Osteoblast (primary cell): ENCODE measurements at regions not wholly inside any gene's neighbourhood (a gene's known extent, or its start where the extent isn't known, plus 50 kb on each side); places are given as distances from the start of the nearest gene placed in this dataset.

ENCODE experiments used
- DNase-seq: peaks from one replicate; pipeline ENCODE4 v3.0.0; 2011; ENCODE audit warnings: low spot score, mixed read lengths; ENCODE audit not compliant: insufficient read length; ENCODE audit errors: missing footprints
- H2AFZ ChIP-seq: 2 replicates; pipeline ENCODE4 v1.6.0; 2011; ENCODE audit warnings: mild to moderate bottlenecking, low read length
- H3K27ac ChIP-seq: 2 replicates; pipeline ENCODE4 v1.5.1; 2011; ENCODE audit warnings: mild to moderate bottlenecking, low read depth, low read length, moderate library complexity
- H3K27me3 ChIP-seq: 2 replicates; pipeline ENCODE4 v1.6.0; 2012; ENCODE audit warnings: mild to moderate bottlenecking, control low read depth, inconsistent platforms, low read length, moderate library complexity; ENCODE audit not compliant: insufficient read depth
- H3K36me3 ChIP-seq: 2 replicates; pipeline ENCODE4 v1.5.1; 2011; ENCODE audit warnings: mild to moderate bottlenecking, low read length, control low read depth, moderate library complexity; ENCODE audit not compliant: insufficient read depth
- H3K4me1 ChIP-seq: 2 replicates; pipeline ENCODE4 v1.5.1; 2011; ENCODE audit warnings: mild to moderate bottlenecking, low read length, control low read depth, moderate library complexity; ENCODE audit not compliant: insufficient read depth
- H3K4me2 ChIP-seq: 2 replicates; pipeline ENCODE4 v1.6.0; 2011; ENCODE audit warnings: mild to moderate bottlenecking, low read length; ENCODE audit not compliant: insufficient read depth
- H3K4me3 ChIP-seq: fragments of 200-600 bp; sonication (generic); 3 replicates; pipeline ENCODE4 v1.5.1; 2012; ENCODE audit warnings: mild to moderate bottlenecking, low read length, inconsistent platforms; ENCODE audit not compliant: insufficient read depth
- H3K79me2 ChIP-seq: 2 replicates; pipeline ENCODE4 v1.6.0; 2012; ENCODE audit warnings: mild to moderate bottlenecking, low read length, control low read depth, inconsistent platforms; ENCODE audit not compliant: insufficient read depth
- H3K9me3 ChIP-seq: 2 replicates; pipeline ENCODE4 v1.5.1; 2011; ENCODE audit warnings: low read depth, low read length, control low read depth
- H4K20me1 ChIP-seq: 2 replicates; pipeline ENCODE4 v1.6.0; 2012; ENCODE audit warnings: mild to moderate bottlenecking, low read length, control low read depth; ENCODE audit not compliant: insufficient read depth
- TF ChIP-seq, protein P1 (sequence below): IDR thresholded peaks from 2 replicates; pipeline ENCODE4 v1.5.1; 2011; ENCODE audit warnings: mild to moderate bottlenecking, low read depth, low read length, moderate library complexity; ENCODE audit errors: extremely low read depth

DNA sequence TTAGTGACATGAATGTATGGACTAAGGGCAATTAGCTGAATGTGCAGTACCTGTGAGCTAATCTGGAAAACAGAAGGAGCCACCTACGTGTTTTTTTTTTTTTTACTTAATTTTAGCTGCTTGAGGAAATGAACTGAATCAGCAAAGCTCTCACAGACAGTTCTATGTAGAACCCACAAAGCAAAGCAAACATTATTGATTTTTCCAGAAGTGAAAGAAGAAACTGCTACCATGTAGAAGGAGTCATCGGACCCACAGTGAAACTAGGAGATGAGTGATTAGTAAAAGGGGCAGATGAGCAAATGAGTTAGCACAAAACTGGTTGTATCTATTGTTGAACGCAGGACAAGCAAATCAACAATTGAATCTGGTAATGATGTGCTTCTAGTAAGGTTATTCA is 94.1 kb upstream of the SLC7A1 start:
- peaks cover 5% of the 10 kb centered on the region for H3K4me1 ChIP-seq
- no peak for DNase-seq
- H3K9me3 ChIP-seq: no peaks in the 10 kb centered on the region
- no peak overlapping the region for H3K4me2 ChIP-seq
- no peaks in the 10 kb centered on the region for H3K27me3 ChIP-seq
- no peak overlapping the region for H3K4me3 ChIP-seq
- H2AFZ ChIP-seq: no peak overlapping the region
- no peaks in the 10 kb centered on the region for H3K36me3 ChIP-seq
- H4K20me1 ChIP-seq: no peaks in the 10 kb centered on the region
- TF ChIP-seq, protein P1, sequence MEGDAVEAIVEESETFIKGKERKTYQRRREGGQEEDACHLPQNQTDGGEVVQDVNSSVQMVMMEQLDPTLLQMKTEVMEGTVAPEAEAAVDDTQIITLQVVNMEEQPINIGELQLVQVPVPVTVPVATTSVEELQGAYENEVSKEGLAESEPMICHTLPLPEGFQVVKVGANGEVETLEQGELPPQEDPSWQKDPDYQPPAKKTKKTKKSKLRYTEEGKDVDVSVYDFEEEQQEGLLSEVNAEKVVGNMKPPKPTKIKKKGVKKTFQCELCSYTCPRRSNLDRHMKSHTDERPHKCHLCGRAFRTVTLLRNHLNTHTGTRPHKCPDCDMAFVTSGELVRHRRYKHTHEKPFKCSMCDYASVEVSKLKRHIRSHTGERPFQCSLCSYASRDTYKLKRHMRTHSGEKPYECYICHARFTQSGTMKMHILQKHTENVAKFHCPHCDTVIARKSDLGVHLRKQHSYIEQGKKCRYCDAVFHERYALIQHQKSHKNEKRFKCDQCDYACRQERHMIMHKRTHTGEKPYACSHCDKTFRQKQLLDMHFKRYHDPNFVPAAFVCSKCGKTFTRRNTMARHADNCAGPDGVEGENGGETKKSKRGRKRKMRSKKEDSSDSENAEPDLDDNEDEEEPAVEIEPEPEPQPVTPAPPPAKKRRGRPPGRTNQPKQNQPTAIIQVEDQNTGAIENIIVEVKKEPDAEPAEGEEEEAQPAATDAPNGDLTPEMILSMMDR: no peak
- no peak overlapping the region for H3K27ac ChIP-seq
- no peaks in the 10 kb centered on the region for H3K79me2 ChIP-seq

DNA sequence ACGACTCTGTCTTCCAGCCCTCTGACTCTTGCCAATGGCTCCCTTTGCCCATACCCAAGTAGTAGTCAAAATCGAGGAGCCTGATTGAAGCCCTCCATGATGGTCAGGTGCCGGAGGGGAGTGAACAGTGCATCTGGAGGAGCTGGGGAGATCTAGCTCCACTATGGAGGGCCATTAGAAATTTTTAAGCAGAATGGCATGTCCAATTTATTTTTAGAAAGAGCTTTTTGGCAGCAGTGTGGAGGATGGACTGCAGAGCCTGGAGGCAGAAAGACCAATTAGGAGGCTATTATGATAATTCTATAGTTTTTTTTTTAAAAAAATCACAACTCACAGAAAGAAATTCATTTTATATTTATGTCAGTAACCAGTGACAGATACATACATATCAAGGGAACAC is 92.7 kb upstream of the SLC7A1 start:
- TF ChIP-seq, protein P1: no peak
- H3K9me3 ChIP-seq: no peaks in the 10 kb centered on the region
- peaks cover 10% of the 10 kb centered on the region for H3K4me1 ChIP-seq
- H3K27ac ChIP-seq: no peak overlapping the region
- DNase-seq: no peak
- no peaks in the 10 kb centered on the region for H3K27me3 ChIP-seq
- no peak overlapping the region for H3K4me3 ChIP-seq
- no peak overlapping the region for H3K4me2 ChIP-seq
- no peaks in the 10 kb centered on the region for H3K79me2 ChIP-seq
- peak overlapping the region; percentile 56 for H2AFZ ChIP-seq
- H4K20me1 ChIP-seq: no peaks in the 10 kb centered on the region
- no peaks in the 10 kb centered on the region for H3K36me3 ChIP-seq

DNA sequence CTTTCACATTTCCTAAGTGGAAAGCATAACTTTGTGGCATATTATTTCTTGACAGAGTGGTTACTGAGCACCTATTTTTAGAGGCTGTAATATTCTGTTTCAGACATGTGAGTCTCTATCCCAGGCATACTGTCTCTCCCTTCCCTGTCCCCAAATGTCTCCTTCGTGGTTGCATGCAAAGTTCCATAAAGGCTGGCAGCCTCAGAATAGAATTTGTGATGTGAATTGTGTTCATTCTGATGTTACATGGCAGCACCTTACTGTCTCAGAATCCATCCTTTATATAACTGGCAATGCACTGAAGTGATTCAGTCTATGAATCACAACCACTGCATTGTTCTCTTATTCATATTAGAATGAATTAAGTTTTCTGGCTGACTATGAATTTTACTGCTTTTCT is 89.0 kb upstream of the SLC7A1 start:
- TF ChIP-seq, protein P1: no peak
- Histone ChIP-seq H3K79me2 (no peaks in the 10 kb centered on the region), H3K27me3 (no peaks in the 10 kb centered on the region), H3K9me3 (no peaks in the 10 kb centered on the region), H3K27ac (peak overlapping the region; percentile 47), H2AFZ (peak overlapping the region; percentile 47), H3K4me1 (peaks cover 10% of the 10 kb centered on the region), H3K4me3 (no peak overlapping the region), H3K36me3 (no peaks in the 10 kb centered on the region), H4K20me1 (no peaks in the 10 kb centered on the region), H3K4me2 (peak overlapping the region; percentile 42)
- peak; percentile 1 for DNase-seq

DNA sequence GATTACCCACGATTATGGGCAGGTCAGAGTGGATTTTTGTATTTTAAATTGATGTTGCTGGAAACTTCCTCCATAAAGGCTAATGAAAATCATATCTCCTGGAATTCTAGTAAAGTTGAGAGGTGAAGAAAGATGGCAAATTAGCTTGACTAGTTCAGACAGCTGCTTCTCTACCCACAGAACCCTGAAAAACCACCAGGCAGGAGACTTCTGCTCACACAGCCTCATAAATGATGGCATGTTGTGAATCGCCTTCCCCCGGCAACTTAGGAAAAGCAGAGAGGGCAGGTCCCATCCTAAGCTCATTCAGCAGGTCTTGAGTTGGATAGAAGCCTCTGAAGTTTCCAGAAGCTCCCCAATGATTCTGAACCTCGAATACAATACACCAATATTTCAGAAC is 87.6 kb upstream of the SLC7A1 start:
- H2AFZ ChIP-seq: no peak overlapping the region
- no peaks in the 10 kb centered on the region for H3K36me3 ChIP-seq
- no peaks in the 10 kb centered on the region for H4K20me1 ChIP-seq
- no peaks in the 10 kb centered on the region for H3K27me3 ChIP-seq
- no peaks in the 10 kb centered on the region for H3K79me2 ChIP-seq
- no peak overlapping the region for H3K4me2 ChIP-seq
- H3K27ac ChIP-seq: no peak overlapping the region
- TF ChIP-seq, protein P1: no peak
- no peak overlapping the region for H3K4me3 ChIP-seq
- H3K9me3 ChIP-seq: no peaks in the 10 kb centered on the region
- peaks cover 10% of the 10 kb centered on the region for H3K4me1 ChIP-seq
- DNase-seq: no peak
